HG02943 (cell line): ENCODE measurements at regions not wholly inside any gene's neighbourhood (a gene's known extent, or its start where the extent isn't known, plus 50 kb on each side); places are given as distances from the start of the nearest gene placed in this dataset.

Experiments
- ATAC-seq: cut with Tn5 transposase; IDR thresholded peaks from one replicate; pipeline ENCODE4 v1.9.1; 2021; ENCODE audit warnings: mild to moderate bottlenecking, low read depth, moderate library complexity; ENCODE audit not compliant: unreplicated experiment

- ATAC-seq = no peak
Observed at GRCh38 chr6:126419901-126420300, 80.0 kb downstream of the CENPW start.

- no peak for ATAC-seq
Observed at GRCh38 chr6:126422912-126423311, 83.0 kb downstream of the CENPW start.

GRCh38 chr6:126427713-126428112, 87.8 kb downstream of the CENPW start:
- no peak for ATAC-seq

DNA sequence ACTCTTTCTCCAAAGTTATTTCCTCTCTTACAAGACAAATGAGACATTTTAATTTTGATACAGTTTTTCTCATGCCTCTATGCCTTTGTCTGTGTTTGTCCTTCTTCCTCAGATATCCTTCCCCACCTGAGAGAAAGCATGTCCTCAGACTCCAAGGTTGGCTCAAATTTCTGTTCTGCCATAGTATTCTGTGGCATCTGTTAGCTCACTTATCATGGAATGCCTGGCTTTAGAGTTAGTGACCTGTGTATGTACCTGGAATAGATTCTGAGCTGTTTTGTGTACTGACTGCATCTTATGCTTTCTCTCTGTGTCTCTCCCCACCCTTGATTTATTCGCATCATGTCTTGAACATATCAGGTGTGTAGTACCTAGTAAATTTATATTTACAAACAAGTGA, 90.0 kb downstream of the CENPW start:
- ATAC-seq = no peak

- ATAC-seq = no peak
Observed at GRCh38 chr6:126432564-126432963, 92.6 kb downstream of the CENPW start.

DNA sequence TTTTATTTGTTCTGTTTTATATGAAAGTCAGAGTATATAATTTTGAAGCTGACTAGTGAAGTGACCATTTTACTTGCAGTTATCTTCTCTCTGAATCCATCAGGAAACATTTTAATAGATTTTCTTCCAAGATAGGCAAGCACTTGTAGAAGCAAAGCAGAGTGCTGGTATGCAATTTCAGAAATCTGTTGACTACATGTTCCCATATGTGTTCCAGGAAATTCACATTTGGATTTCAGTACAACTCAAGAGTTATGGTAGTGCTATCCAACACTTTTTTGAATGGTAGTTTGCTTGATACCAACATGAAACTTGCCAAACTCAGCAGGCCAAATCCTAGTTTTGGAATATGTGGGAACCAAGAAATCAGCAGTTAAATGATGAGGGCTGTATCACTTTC, 94.0 kb downstream of the CENPW start:
- no peak for ATAC-seq

DNA sequence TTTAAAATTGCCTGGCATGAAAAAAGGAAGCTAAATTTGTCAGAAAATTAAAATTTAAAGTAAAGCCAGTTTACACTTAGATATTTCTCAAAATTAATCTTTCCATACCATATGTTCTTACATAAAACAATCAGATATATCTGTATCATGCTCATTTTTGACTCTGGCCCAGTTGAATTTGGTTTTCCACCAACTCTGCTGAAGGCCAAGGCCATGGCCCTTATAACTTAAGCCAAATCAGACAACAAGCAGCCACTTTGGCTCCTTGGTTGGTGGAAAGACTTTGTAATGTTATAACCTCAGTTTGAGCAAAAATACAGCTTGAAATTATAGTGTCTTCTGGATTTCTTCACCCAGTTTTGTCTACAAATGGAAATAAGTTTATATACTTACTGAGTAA, 97.3 kb downstream of the CENPW start:
- ATAC-seq = no peak

DNA sequence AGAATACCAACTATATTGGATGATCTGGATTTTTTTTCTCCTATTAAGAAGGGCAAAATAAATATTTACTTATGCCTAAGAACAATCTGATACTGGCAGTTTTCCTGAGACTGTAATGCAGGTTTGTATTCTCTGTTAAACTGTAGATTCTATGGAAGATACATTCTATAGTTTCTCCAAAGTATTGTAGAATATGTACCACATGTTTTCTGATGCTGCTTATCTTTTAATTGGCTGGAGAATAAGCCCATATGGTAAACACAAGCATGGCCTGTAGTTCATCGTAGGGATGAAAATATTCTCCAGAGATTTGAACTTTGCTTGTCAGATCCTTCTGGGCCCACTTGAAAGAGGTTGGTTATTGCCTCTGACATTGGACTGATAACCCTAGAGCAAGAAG, 99.1 kb downstream of the CENPW start:
- ATAC-seq = no peak

- no peak for ATAC-seq
Observed at GRCh38 chr6:126440923-126441322, 101.0 kb downstream of the CENPW start.

DNA sequence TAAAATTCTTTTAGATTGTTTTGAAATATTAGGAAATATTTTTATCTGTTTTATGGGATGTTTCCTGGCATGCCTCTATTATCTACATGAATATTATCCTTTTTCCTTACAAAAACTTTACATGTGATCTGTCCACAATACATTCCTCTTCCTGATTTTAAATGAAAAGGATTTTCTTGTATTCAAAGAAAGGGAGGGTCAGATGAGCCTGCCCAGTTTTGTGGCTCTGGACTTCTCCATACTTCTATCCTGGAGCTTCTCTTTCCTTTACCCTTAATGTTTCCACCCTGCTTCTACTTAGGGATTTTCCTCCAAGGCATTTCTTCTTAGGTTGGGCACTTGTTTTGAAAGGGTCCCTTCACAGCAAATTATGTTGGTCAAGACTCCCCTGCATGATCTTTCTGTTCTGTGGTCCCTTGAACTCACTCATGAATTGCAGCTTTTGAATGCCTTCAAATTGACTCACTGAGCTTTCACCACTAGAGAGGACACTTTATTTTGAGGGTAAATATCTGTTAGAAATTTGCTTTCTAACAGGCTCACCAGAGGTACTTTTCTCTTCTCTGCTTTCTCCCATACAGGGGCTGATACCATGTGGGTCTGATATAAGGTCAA, 104.9 kb downstream of the CENPW start:
- no peak for ATAC-seq

GRCh38 chr6:126446248-126446647, 106.3 kb downstream of the CENPW start:
- no peak for ATAC-seq

DNA sequence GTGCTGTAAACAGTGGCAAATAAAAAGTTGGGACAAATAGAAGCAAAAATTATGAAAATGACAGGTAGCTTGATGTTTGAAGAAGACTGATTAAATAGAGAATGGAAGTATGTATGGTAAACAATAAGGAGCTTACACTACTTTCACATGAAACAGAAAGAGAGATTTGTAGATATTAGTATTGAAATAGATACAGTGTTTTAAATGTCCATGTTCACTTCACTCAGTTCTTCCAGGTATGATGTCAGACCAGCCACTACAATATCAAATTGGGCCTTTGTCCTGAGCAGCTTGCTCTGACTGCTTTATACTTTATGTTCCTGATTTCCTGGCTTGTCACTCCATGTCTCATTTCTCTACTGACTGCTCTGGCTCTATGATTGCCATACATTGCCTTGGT, 107.5 kb downstream of the CENPW start:
- ATAC-seq = no peak

GRCh38 chr6:126461045-126461444, 121.1 kb downstream of the CENPW start:
- no peak for ATAC-seq

DNA sequence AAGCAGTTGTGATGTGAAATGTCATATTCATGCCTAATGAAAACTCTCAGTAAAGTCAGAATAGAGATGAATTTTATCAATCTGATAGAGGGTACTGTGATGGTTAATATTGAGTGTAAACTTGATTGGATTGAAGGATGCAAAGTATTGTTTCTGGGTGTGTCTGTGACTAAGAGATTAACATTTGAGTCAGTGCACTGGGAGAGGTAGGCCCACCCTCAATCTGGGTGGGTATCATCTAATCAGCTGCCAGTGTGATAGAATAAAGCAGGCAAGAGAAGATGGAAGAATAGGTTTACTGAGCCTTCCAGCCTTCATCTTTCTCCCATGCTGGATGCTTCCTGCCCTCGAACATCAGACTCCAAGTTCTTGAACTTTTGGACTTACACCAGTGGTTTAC, 124.3 kb downstream of the CENPW start:
- no peak for ATAC-seq

DNA sequence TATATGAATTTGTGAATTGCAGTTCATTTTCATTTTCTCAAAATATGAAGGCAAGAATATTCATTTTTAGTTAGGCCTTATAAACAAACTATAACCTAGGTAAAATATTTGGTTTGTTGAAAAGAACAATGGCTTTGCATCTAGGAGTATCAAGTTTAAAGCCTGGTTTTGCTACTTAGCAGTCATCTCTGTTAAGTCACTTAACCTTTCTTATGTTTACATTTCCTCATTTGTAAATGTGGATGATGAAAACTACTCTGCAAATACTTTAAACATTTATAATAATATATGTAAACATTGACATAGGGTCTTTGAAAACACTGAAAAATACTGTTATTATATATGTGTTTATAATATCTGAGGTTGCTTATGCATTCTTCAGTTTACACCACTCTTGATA, 135.5 kb downstream of the CENPW start:
- no peak for ATAC-seq

- no peak for ATAC-seq
Observed at GRCh38 chr6:126477678-126478077, 137.8 kb downstream of the CENPW start.

GRCh38 chr6:126480268-126480667, 140.4 kb downstream of the CENPW start:
- ATAC-seq = no peak

DNA sequence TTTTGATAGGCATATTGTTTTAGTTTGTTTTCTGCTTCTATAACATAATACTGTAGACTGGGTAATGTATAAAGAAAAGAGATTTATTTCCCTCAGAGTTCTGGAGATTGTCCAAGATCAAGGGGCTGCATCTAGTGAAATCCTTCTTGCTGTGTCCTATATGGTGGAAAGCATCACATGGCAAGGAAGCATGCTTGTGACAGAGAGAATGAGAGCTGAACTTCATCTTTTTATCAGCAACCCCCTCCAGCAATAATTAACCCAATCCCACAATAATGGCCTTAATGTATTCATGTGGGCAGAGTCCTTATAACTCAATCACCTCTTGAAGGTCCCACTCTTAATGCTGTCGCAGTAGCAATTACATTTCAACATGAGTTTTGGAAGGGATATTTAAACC, 141.4 kb downstream of the CENPW start:
- no peak for ATAC-seq

DNA sequence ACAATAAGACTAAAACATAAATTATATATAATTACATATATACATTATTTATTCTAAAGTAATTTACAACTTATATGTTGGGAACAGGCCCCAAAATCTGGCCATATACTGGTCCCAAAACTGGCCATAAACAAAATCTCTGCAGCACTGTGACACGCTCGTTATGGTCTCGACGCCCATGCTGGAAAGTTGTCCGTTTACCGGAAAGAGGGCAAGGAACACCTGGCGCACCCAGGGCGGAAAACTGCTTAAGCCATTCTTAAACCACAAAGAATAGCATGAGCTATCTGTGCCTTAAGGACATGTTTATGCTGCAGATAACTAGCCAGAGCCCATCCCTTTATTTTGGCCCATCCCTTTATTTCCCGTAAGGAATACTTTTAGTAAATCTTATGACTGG, 164.9 kb downstream of the CENPW start:
- no peak for ATAC-seq

- no peak for ATAC-seq
Observed at GRCh38 chr6:126513198-126513597, 173.3 kb downstream of the CENPW start.

DNA sequence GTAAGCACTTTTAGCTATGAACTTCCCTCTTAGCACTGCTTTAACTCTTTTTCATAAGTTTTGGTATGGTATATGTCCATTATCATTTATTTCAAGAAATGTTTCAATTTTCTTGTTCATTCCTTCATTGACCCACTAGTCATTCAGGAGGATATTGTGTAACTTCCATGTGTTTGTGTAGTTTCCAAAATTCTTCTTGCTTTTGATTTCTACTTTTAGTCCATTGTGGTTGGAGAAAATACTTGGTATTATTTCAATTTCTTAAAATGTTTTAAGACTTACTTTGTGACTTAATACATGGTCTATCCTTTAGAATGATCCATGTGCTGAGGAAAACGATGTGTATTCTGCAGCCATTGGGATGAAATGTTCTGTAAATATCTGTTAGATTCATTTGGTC, 176.5 kb downstream of the CENPW start:
- ATAC-seq = no peak

- no peak for ATAC-seq
Observed at GRCh38 chr6:126524811-126525326, 185.0 kb downstream of the CENPW start.

GRCh38 chr6:126526547-126526946, 186.6 kb downstream of the CENPW start:
- no peak for ATAC-seq
